ENCODE measurements at regions not wholly inside any gene's neighbourhood (a gene's known extent, or its start where the extent isn't known, plus 50 kb on each side); places are given as distances from the start of the nearest gene placed in this dataset.

- Mint-ChIP-seq H3K27me3 (no peaks in the 10 kb centered on the region), H3K9me3 (no peaks in the 10 kb centered on the region), H3K4me1 (peaks cover 28% of the 10 kb centered on the region), H3K36me3 (ENCODE audit: low read depth) (no peaks in the 10 kb centered on the region), H3K4me3 (no peak overlapping the region), H3K27ac (no peak overlapping the region)
- ATAC-seq (ENCODE audit: low read depth): no peak
- intact Hi-C loops (cut with micrococcal nuclease): no loop called here
- DNase-seq: no peak
- POLR2A ChIA-PET: no interaction called here
- CTCF ChIA-PET: no interaction called here
- TF ChIP-seq, protein P1, sequence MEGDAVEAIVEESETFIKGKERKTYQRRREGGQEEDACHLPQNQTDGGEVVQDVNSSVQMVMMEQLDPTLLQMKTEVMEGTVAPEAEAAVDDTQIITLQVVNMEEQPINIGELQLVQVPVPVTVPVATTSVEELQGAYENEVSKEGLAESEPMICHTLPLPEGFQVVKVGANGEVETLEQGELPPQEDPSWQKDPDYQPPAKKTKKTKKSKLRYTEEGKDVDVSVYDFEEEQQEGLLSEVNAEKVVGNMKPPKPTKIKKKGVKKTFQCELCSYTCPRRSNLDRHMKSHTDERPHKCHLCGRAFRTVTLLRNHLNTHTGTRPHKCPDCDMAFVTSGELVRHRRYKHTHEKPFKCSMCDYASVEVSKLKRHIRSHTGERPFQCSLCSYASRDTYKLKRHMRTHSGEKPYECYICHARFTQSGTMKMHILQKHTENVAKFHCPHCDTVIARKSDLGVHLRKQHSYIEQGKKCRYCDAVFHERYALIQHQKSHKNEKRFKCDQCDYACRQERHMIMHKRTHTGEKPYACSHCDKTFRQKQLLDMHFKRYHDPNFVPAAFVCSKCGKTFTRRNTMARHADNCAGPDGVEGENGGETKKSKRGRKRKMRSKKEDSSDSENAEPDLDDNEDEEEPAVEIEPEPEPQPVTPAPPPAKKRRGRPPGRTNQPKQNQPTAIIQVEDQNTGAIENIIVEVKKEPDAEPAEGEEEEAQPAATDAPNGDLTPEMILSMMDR (IDR thresholded peaks at IDR 0.05): no peak
Measured at GRCh38 chr14:49159081-49159480, 427.1 kb downstream of the RPS29 start.

DNA sequence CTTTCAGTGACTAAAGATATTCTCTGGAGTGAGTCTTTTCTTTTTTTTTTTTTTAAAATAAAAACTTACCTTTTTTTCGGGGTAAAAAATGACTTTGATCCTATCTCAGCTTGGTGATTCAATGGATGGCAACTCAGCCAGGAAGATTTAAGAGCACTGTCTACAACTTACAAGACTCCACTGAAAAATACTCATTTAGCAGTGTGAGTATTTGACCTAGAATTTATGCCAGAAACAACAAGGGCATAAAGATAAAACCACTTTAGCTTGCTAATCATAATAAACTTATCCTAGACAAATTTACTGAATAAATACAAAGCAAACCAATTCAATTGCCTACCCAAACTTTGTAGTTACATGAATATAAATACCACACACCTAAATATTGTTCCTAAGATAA is 446.6 kb downstream of the RPS29 start:
- ChIA-PET CTCF (no interaction called here), POLR2A (no interaction called here)
- Mint-ChIP-seq H3K27ac (no peak overlapping the region), H3K36me3 (ENCODE audit: low read depth) (no peaks in the 10 kb centered on the region), H3K27me3 (no peaks in the 10 kb centered on the region), H3K4me1 (no peaks in the 10 kb centered on the region), H3K9me3 (peaks cover 2% of the 10 kb centered on the region), H3K4me3 (no peak overlapping the region)
- TF ChIP-seq, protein P1 (IDR thresholded peaks at IDR 0.05): no peak
- intact Hi-C loops (cut with micrococcal nuclease): no loop called here
- no peak for DNase-seq
- ATAC-seq (ENCODE audit: low read depth): no peak

DNA sequence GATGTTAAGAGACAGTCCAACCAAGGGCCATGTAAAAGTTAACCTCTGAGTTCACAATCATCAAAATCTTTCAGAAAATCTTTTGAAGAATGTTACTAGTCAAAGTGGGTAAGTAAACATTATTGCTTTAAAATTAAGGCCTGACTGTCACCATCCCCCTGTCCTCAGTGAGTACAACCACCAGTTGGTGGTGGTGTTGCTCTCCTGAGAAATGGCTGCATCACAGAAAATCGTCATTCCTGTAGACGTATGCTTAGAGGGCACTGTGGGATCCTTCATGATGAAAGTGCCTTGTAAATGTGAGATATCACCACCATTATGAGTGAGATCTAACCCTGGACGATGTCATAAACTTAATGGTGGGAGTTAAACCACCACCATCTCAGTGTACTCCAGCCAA is 451.2 kb downstream of the RPS29 start:
- DNase-seq: no peak
- intact Hi-C loops (cut with micrococcal nuclease): loop anchor here (1.0 kb wide), 1 partner anchor 171 kb away; no protein-coding TSS in a partner anchor
- Mint-ChIP-seq H3K4me1 (no peaks in the 10 kb centered on the region), H3K27me3 (peaks cover 1% of the 10 kb centered on the region), H3K27ac (no peak overlapping the region), H3K9me3 (peaks cover 6% of the 10 kb centered on the region), H3K4me3 (no peak overlapping the region), H3K36me3 (ENCODE audit: low read depth) (no peaks in the 10 kb centered on the region)
- ChIA-PET CTCF (no interaction called here), POLR2A (no interaction called here)
- TF ChIP-seq, protein P1 (IDR thresholded peaks at IDR 0.05): no peak
- no peak for ATAC-seq (ENCODE audit: low read depth)

DNA sequence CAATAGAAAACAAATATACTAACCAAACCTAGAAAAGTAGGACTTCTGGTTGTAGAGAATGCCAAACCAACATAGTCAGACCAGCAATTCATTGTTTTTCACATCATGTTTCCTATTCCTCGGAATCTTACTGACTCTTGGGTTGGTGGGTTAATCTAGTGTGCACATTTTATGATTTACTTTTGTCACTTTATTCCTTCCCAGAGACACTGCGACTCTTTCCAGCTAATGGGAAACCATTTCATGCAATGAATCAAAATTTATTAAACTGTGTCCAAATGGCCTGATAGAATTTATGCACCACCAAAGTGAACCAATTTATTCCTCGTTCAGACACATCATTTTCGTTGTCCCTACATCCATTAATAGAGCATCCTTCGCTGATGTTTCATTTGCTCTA is 464.9 kb downstream of the RPS29 start:
- POLR2A ChIA-PET: no interaction called here
- ATAC-seq (ENCODE audit: low read depth): no peak

DNA sequence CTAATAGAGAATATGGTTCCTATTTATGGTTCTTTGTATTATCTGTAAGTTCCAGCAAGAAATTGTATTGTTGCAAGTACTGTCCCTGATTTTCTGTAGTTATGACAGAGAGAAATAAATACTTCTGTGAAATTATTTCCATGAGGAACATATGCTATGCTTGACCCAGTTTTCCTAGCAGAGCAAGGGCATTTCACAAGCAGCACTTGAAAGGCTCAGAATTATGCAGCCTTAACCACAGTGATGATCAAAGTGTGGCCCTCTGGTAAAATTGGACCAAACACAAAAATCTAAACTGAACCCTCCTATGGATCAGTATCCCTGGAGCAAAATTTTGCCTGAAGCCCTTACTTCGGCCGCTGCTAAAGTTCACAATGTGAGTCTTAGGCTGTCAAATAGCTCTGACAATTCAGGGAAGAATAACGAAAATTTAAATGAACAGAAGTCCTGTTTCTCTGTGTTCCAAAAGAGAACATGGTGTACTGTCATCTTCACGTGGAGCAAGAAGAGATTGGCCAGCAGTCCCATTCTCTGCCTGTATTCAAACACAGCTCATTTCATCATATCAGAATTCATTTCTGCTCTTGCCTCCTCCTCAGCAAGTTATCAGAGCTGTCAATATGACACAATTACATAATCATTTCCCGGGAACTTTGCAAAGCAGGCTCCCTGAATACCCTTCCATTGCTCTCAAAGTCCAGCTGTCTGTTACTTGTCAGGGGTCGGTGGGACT is 471.9 kb downstream of the RPS29 start:
- H3K36me3 Mint-ChIP-seq (ENCODE audit: low read depth): no peaks in the 10 kb centered on the region
- DNase-seq (no peak), ATAC-seq (ENCODE audit: low read depth) (no peak)
- CTCF ChIA-PET: no interaction called here
- H3K4me3 Mint-ChIP-seq: no peak overlapping the region
- no peak overlapping the region for H3K27ac Mint-ChIP-seq
- H3K9me3 Mint-ChIP-seq: no peaks in the 10 kb centered on the region
- H3K4me1 Mint-ChIP-seq: peaks cover 6% of the 10 kb centered on the region
- no peaks in the 10 kb centered on the region for H3K27me3 Mint-ChIP-seq
- POLR2A ChIA-PET: no interaction called here
- intact Hi-C loops (cut with micrococcal nuclease): no loop called here
- TF ChIP-seq, protein P1 (IDR thresholded peaks at IDR 0.05): no peak

More for the DNA sequence above, 464.9 kb downstream of the RPS29 start:
- Mint-ChIP-seq H3K36me3 (ENCODE audit: low read depth) (no peaks in the 10 kb centered on the region), H3K4me1 (no peaks in the 10 kb centered on the region), H3K27ac (no peak overlapping the region), H3K4me3 (no peak overlapping the region), H3K9me3 (no peaks in the 10 kb centered on the region), H3K27me3 (no peaks in the 10 kb centered on the region)
- intact Hi-C loops (cut with micrococcal nuclease): no loop called here
- TF ChIP-seq, protein P1 (IDR thresholded peaks at IDR 0.05): no peak
- CTCF ChIA-PET: no interaction called here
- DNase-seq: no peak
